DMS114 treated with DMSO at 0.1 percent for 48 hours (cell line): ENCODE measurements at regions not wholly inside any gene's neighbourhood (a gene's known extent, or its start where the extent isn't known, plus 50 kb on each side); places are given as distances from the start of the nearest gene placed in this dataset.

ENCODE experiments used
- DNase-seq: peaks from one replicate; lab custom pipeline; 2025; ENCODE audit not compliant: unreplicated experiment; lab: John Stamatoyannopoulos, UW

GRCh38 chr9:120138955-120139354 lies 441.0 kb downstream of the CDK5RAP2 start:
- DNase-seq = no peak

DNA sequence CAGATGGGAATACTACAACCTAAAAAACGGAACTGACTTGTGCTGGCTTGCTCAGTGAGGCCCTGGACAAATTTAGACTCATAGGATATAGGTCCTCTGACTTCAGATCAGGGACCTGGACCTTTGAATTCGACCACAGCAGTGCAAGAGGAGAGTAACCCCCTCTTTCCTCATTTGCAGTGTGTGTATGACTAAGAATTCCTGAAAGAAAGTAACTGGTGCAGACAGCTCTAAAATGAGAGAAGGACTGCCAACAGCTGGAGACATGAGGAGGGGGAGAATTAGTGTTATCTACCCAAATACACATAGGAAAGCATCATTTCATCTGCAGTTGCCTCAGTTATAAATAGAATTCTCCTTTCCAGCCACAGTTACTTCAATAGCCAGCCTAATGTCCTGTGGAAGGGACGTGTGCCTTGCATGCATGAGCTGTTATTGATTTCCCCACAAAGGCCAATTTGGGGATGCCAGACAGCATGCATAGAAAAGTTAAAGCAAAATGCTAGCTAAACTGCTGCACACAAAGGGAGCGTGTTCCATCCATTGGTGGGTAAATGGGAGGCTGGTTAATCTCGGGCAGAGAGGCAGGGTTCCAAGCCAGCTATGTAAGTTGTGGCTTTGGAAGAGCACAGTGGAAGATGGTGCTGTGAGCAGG lies 442.7 kb downstream of the CDK5RAP2 start:
- DNase-seq = no peak

GRCh38 chr9:120136696-120137095 lies 443.3 kb downstream of the CDK5RAP2 start:
- DNase-seq = no peak

GRCh38 chr9:120117081-120117480 lies 462.9 kb downstream of the CDK5RAP2 start:
- DNase-seq = no peak

DNA sequence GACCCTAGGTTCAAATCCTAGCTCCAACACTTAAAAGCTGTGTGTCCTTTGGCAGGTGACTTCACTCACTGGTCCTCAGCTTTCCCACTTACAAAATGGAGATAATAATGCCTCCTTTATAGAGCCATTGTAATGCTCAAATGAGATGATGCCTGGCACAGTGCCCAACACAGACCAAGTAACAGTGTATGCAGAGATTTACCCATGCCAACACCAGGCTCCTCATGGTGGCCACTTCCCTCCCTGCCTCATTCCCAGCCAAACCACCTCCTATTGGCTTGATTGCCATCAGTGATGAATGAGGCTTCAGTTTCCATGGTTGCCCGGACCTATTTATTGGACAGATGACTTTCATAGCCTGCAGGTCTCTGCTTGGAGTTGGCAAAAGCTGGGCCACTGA lies 469.4 kb downstream of the CDK5RAP2 start:
- DNase-seq = no peak

DNA sequence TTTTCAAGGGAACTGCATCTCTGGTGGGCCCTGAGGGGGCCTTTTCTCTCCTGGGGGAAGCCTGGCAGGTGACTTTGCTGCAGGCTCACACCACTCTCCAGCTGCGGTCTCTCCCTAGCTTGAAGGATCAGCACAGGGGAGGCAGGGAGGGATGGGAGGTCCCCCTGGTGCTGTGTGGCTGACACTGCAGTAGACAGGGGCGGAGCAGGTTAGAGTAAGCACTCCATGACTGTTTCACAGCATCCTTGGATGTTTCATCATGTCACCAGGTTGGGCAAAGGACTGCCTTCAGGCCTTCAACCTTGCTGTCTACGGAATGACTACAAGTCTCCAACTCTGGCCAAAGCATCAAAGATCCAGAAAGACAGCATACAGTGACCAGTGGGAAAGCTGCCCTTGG lies 470.7 kb downstream of the CDK5RAP2 start:
- DNase-seq = no peak

DNA sequence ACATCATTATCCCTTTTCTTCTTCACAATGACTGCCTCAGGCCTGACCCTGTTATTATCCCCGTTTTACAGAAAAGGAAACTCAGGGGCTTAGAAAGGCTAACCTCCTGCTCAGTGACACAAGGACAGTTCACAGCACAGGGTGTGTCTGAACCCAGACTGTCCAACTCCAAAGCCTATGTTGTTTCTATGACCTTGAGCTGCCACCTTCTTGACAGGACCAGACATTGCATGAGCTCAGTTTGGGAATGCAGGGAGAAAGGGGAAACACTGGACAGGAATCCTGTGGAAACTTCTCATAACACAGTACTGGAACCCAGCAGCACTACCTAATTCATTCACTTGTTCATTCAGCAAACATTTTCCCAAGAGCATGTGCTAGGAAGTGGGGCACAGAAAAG lies 472.8 kb downstream of the CDK5RAP2 start:
- no peak for DNase-seq

GRCh38 chr9:120104771-120105170 lies 475.2 kb downstream of the CDK5RAP2 start:
- DNase-seq = no peak

GRCh38 chr9:120100595-120100994 lies 479.4 kb downstream of the CDK5RAP2 start:
- no peak for DNase-seq

DNA sequence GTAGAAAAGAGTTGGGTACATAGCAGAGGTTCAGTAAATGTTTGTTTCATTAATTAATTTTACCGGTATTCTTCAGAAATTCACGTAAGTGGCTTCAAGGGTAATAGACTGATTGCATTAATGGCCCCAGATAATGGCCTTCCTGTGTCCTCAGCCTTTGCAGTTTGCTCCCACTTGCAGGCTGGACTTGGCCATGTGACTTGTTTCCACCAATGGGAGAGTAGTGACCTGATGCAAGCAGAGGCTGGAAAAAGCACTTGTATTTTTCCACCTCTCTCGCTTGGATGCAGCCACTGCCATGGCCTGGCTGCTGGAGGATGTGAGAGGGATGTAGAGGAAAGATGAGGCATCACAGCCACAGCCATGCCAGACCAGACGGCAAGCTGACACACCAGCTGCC lies 480.9 kb downstream of the CDK5RAP2 start:
- DNase-seq = no peak

GRCh38 chr9:120098584-120098983 lies 481.4 kb downstream of the CDK5RAP2 start:
- no peak for DNase-seq

- DNase-seq = no peak
Measured at GRCh38 chr9:120091206-120091605, 488.8 kb downstream of the CDK5RAP2 start.

DNA sequence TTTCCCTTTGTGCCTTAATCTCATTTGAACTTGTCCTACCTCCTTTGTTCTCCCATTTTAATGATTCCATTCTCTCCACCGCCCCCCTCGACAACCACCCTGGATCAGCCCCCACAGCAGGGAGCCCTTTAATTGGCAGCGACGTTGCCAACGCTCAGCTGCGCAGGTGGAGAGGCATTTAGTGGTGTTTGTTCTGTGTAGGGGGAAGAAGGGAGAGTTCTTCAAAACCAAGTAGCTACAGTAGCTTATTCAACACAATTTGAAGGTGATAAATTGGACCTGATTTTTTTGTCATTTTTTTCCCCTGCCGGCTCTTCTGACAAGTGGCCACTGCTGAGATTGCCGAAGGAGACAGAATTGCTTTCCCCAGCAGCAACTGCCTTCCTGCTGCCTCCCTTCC lies 499.1 kb downstream of the CDK5RAP2 start:
- no peak for DNase-seq

GRCh38 chr9:120078112-120078511 lies 501.9 kb downstream of the CDK5RAP2 start:
- no peak for DNase-seq

- no peak for DNase-seq
Measured at GRCh38 chr9:120071760-120072159, 508.2 kb downstream of the CDK5RAP2 start.

- no peak for DNase-seq
Measured at GRCh38 chr9:120066315-120066714, 513.7 kb downstream of the CDK5RAP2 start.

DNA sequence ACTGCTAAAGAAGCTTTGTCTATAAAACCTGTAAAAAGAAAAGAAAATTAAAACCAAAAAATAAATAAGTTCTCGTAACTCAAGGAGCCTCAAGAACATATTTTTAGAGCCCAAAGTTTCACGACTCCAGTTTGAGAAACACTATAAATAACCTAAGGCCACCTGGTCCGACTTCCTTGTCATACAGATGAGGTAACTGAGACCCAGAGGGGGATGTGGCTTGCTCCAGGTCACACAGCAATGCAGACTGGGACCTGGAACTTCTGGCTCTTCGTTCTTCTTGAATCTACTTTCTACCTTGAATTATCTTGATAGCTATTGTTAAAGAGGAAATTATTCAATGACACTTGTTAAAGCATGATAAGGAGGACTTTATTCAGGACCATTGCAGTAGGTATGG lies 514.8 kb downstream of the CDK5RAP2 start:
- no peak for DNase-seq

- no peak for DNase-seq
Measured at GRCh38 chr9:120045011-120045410, 535.0 kb downstream of the CDK5RAP2 start.

DNA sequence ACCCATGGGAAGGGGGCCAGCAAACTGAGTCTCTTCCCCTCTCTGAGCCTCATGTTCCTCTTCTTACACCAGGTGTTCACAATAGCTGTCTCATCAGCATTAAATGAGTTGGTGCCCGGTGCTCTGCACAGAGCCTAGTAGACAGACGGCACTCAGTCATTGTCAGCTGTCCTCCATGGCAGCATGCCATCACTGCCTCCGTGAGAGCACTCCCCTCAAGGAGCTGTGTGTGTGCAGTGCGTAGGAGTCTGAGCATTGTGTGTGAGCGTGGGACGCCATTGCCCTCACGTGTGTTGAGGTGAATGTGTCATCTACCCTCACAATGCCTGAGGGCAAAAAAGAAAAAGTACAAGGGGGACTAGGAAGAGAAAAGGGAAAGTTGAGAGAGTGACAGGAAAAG lies 536.5 kb downstream of the CDK5RAP2 start:
- DNase-seq = no peak

GRCh38 chr9:120040896-120041295 lies 539.1 kb downstream of the CDK5RAP2 start:
- DNase-seq = no peak

DNA sequence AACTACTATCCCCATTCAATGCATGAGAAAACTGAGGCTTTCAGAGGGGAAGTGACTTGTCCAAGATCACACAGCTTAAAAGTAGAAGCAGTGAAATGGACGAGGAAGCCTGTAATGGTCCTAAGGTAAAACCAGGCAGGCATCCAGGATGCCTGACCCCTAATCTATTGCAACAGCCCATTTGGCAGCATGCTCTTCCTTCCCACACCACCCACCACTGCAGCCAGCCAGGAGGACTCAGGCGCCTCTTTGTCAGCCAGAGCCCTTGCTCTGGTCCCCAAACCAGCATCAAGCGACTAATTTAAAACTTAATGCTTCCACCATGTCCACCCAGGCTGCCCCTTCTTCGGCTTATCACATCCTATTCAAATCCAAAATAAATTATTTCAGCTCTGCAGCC lies 541.6 kb downstream of the CDK5RAP2 start:
- DNase-seq = no peak

DNA sequence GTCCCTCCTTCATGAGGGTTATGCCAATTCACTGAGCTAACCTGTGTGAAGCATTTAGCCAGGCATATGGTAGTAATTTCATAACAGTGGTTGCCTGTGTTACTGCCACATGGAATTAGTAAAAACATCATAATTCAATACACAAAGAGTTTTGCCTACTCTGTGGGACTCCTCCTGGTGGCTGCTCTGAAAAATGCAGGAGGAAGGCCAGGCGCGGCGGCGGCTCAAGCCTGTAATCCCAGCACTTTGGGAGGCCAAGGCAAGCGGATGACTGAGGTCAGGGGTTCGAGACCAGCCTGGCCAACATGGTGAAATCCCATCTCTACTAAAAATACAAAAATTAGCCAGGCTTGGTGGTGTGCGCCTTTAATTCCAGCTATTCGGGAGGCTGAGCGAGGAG lies 547.3 kb downstream of the CDK5RAP2 start:
- no peak for DNase-seq

GRCh38 chr9:120030847-120031246 lies 549.1 kb downstream of the CDK5RAP2 start:
- DNase-seq = no peak
